Activated naive CD8-positive, alpha-beta T cell treated with anti-CD3 and anti-CD28 coated beads, Interleukin-2, amount 10 ng/mL, durations not matched to agents 7 days and 5 days (primary cell): ENCODE measurements at regions not wholly inside any gene's neighbourhood (a gene's known extent, or its start where the extent isn't known, plus 50 kb on each side); places are given as distances from the start of the nearest gene placed in this dataset.
A peak's percentile ranks its signal among the peaks of the same experiment; 100 is the strongest.

Experiments used
- ATAC-seq: fragments of 150-1000 bp; cut with Tn5 transposase; one replicate; pipeline ENCODE4 v1.10.0; 2021; ENCODE audit warnings: low read depth, moderate library complexity
- POLR2A ChIA-PET: fragments of 350-600 bp; sonication (Branson Sonifier 250); formaldehyde crosslinking; loops from one replicate; lab custom pipeline; 2021; ENCODE audit warnings: antibody characterized with exemption; lab: Charles Lee
- DNase-seq: peaks from one replicate; pipeline ENCODE4 v3.0.0; 2021
- H3K27ac Mint-ChIP-seq: one replicate; pipeline ENCODE4 v1.8.0; 2022; ENCODE audit warnings: mild to moderate bottlenecking, mixed read lengths
- H3K27me3 Mint-ChIP-seq: one replicate; pipeline ENCODE4 v1.8.0; 2022; ENCODE audit warnings: mild to moderate bottlenecking, moderate library complexity, mixed read lengths
- H3K36me3 Mint-ChIP-seq: one replicate; pipeline ENCODE4 v1.8.0; 2021; ENCODE audit warnings: mild to moderate bottlenecking, mixed read lengths
- H3K4me1 Mint-ChIP-seq: one replicate; pipeline ENCODE4 v1.8.0; 2021; ENCODE audit warnings: mixed read lengths
- H3K4me3 Mint-ChIP-seq: one replicate; pipeline ENCODE4 v1.8.0; 2022; ENCODE audit warnings: mild to moderate bottlenecking, moderate library complexity, mixed read lengths
- H3K9me3 Mint-ChIP-seq: one replicate; pipeline ENCODE4 v1.8.0; 2021; ENCODE audit warnings: mixed read lengths

GRCh38 chr3:44050867-44051266, 190.8 kb upstream of the TOPAZ1 start:
- Mint-ChIP-seq H3K27me3 (peaks cover 17% of the 10 kb centered on the region), H3K36me3 (no peaks in the 10 kb centered on the region), H3K4me3 (no peak overlapping the region), H3K27ac (no peak overlapping the region), H3K4me1 (peaks cover 3% of the 10 kb centered on the region), H3K9me3 (peaks cover 2% of the 10 kb centered on the region)
- ATAC-seq (no peak), DNase-seq (no peak)
- POLR2A ChIA-PET = interaction anchor here (0.8 kb wide), 1 partner anchor 31 kb away, joined by 3 read pairs; no protein-coding TSS in a partner anchor

- Mint-ChIP-seq H3K27ac (no peak overlapping the region), H3K4me3 (no peak overlapping the region), H3K36me3 (no peaks in the 10 kb centered on the region), H3K9me3 (no peaks in the 10 kb centered on the region), H3K27me3 (peaks cover 14% of the 10 kb centered on the region), H3K4me1 (peaks cover 24% of the 10 kb centered on the region)
- POLR2A ChIA-PET = no interaction called here
- DNase-seq (no peak), ATAC-seq (no peak)
These were observed 185.7 kb upstream of the TOPAZ1 start for GRCh38 chr3:44055951-44056350.

- POLR2A ChIA-PET = no interaction called here
- no peaks in the 10 kb centered on the region for H3K36me3 Mint-ChIP-seq
- no peak overlapping the region for H3K4me3 Mint-ChIP-seq
These were observed 185.0 kb upstream of the TOPAZ1 start for GRCh38 chr3:44056446-44057240.

GRCh38 chr3:44058022-44058867, 183.4 kb upstream of the TOPAZ1 start:
- Mint-ChIP-seq H3K4me1 (peaks cover 20% of the 10 kb centered on the region), H3K4me3 (peak overlapping the region; percentile 57), H3K27me3 (peaks cover 19% of the 10 kb centered on the region), H3K36me3 (no peaks in the 10 kb centered on the region), H3K9me3 (no peaks in the 10 kb centered on the region), H3K27ac (peak overlapping the region; percentile 53)
- ATAC-seq (peak; percentile 76), DNase-seq (peak; percentile 49)
- POLR2A ChIA-PET = no interaction called here

More at GRCh38 chr3:44056446-44057240, 185.0 kb upstream of the TOPAZ1 start:
- H3K27ac Mint-ChIP-seq = no peak overlapping the region
- H3K27me3 Mint-ChIP-seq = peaks cover 11% of the 10 kb centered on the region
- H3K9me3 Mint-ChIP-seq = no peaks in the 10 kb centered on the region
- DNase-seq = no peak
- ATAC-seq = no peak
- peaks cover 20% of the 10 kb centered on the region for H3K4me1 Mint-ChIP-seq

- H3K4me3 Mint-ChIP-seq = peak overlapping the region; percentile 0
These were observed 182.8 kb upstream of the TOPAZ1 start for GRCh38 chr3:44058868-44059203.

GRCh38 chr3:44060164-44060563, 181.5 kb upstream of the TOPAZ1 start:
- Mint-ChIP-seq H3K4me1 (peaks cover 22% of the 10 kb centered on the region), H3K27ac (peak overlapping the region; percentile 0), H3K4me3 (peak overlapping the region; percentile 33), H3K36me3 (no peaks in the 10 kb centered on the region), H3K9me3 (no peaks in the 10 kb centered on the region), H3K27me3 (peaks cover 18% of the 10 kb centered on the region)
- peak; percentile 32 for ATAC-seq
- no peak for DNase-seq
- POLR2A ChIA-PET = no interaction called here

More at GRCh38 chr3:44058868-44059203, 182.8 kb upstream of the TOPAZ1 start:
- peak; percentile 23 for ATAC-seq
- no peak for DNase-seq
- Mint-ChIP-seq H3K36me3 (no peaks in the 10 kb centered on the region), H3K9me3 (no peaks in the 10 kb centered on the region), H3K27ac (peak overlapping the region; percentile 2), H3K4me1 (peaks cover 20% of the 10 kb centered on the region), H3K27me3 (peaks cover 18% of the 10 kb centered on the region)
- POLR2A ChIA-PET = no interaction called here

GRCh38 chr3:44061268-44061667, 180.4 kb upstream of the TOPAZ1 start:
- no peak for DNase-seq
- Mint-ChIP-seq H3K4me3 (no peak overlapping the region), H3K27me3 (peaks cover 20% of the 10 kb centered on the region), H3K27ac (no peak overlapping the region), H3K4me1 (peaks cover 22% of the 10 kb centered on the region), H3K9me3 (no peaks in the 10 kb centered on the region), H3K36me3 (no peaks in the 10 kb centered on the region)
- ATAC-seq = no peak
- POLR2A ChIA-PET = no interaction called here

- Mint-ChIP-seq H3K36me3 (no peaks in the 10 kb centered on the region), H3K4me1 (peaks cover 22% of the 10 kb centered on the region), H3K9me3 (no peaks in the 10 kb centered on the region), H3K27ac (no peak overlapping the region), H3K4me3 (no peak overlapping the region), H3K27me3 (peaks cover 19% of the 10 kb centered on the region)
- POLR2A ChIA-PET = no interaction called here
- ATAC-seq (no peak), DNase-seq (no peak)
These were observed 179.7 kb upstream of the TOPAZ1 start for GRCh38 chr3:44061961-44062360.

- no peaks in the 10 kb centered on the region for H3K36me3 Mint-ChIP-seq
- H3K27ac Mint-ChIP-seq = no peak overlapping the region
- peaks cover 23% of the 10 kb centered on the region for H3K27me3 Mint-ChIP-seq
- no peaks in the 10 kb centered on the region for H3K9me3 Mint-ChIP-seq
- ATAC-seq (no peak), DNase-seq (no peak)
- POLR2A ChIA-PET = no interaction called here
- no peak overlapping the region for H3K4me3 Mint-ChIP-seq
- peaks cover 4% of the 10 kb centered on the region for H3K4me1 Mint-ChIP-seq
These were observed 176.2 kb upstream of the TOPAZ1 start for GRCh38 chr3:44065311-44066094.

- Mint-ChIP-seq H3K27me3 (peaks cover 27% of the 10 kb centered on the region), H3K9me3 (no peaks in the 10 kb centered on the region), H3K4me1 (peaks cover 2% of the 10 kb centered on the region), H3K27ac (no peak overlapping the region), H3K4me3 (no peak overlapping the region), H3K36me3 (no peaks in the 10 kb centered on the region)
- DNase-seq (no peak), ATAC-seq (no peak)
- POLR2A ChIA-PET = no interaction called here
These were observed 174.9 kb upstream of the TOPAZ1 start for GRCh38 chr3:44066806-44067205.

GRCh38 chr3:44067431-44067830, 174.3 kb upstream of the TOPAZ1 start:
- Mint-ChIP-seq H3K36me3 (no peaks in the 10 kb centered on the region), H3K4me1 (peaks cover 2% of the 10 kb centered on the region), H3K27me3 (peaks cover 24% of the 10 kb centered on the region), H3K27ac (no peak overlapping the region), H3K4me3 (no peak overlapping the region), H3K9me3 (no peaks in the 10 kb centered on the region)
- no peak for ATAC-seq
- POLR2A ChIA-PET = no interaction called here
- DNase-seq = no peak

GRCh38 chr3:44068753-44069152, 172.9 kb upstream of the TOPAZ1 start:
- Mint-ChIP-seq H3K4me1 (peaks cover 2% of the 10 kb centered on the region), H3K36me3 (no peaks in the 10 kb centered on the region), H3K4me3 (no peak overlapping the region), H3K27me3 (peaks cover 18% of the 10 kb centered on the region), H3K9me3 (no peaks in the 10 kb centered on the region), H3K27ac (no peak overlapping the region)
- POLR2A ChIA-PET = no interaction called here
- ATAC-seq = no peak
- DNase-seq = no peak

GRCh38 chr3:44069276-44069675, 172.4 kb upstream of the TOPAZ1 start:
- POLR2A ChIA-PET = no interaction called here
- Mint-ChIP-seq H3K4me1 (peaks cover 2% of the 10 kb centered on the region), H3K36me3 (no peaks in the 10 kb centered on the region), H3K27ac (no peak overlapping the region), H3K27me3 (peaks cover 17% of the 10 kb centered on the region), H3K4me3 (no peak overlapping the region), H3K9me3 (no peaks in the 10 kb centered on the region)
- ATAC-seq = no peak
- no peak for DNase-seq
